Fibroblast of lung (primary cell): ENCODE measurements at regions not wholly inside any gene's neighbourhood (a gene's known extent, or its start where the extent isn't known, plus 50 kb on each side); places are given as distances from the start of the nearest gene placed in this dataset.

ENCODE experiments used
- DNase-seq, 2 donors: peaks; one replicate each; pipeline versions ENCODE4 v3.0.0 to v3.0.0-alpha.2; 2010; ENCODE audit warnings: low read depth in 2 of 2
- H2AFZ ChIP-seq: 2 replicates; pipeline ENCODE4 v1.5.1; 2012; ENCODE audit warnings: low read length, control low read depth, inconsistent platforms
- H3K27ac ChIP-seq: 2 replicates; pipeline ENCODE4 v1.5.1; 2011; ENCODE audit warnings: low read length, control low read depth; ENCODE audit not compliant: insufficient read depth
- H3K27me3 ChIP-seq: 2 replicates; pipeline ENCODE4 v1.5.1; 2011; ENCODE audit warnings: mild to moderate bottlenecking, low read length; ENCODE audit not compliant: control insufficient read depth, insufficient read depth
- H3K36me3 ChIP-seq: 2 replicates; pipeline ENCODE4 v1.5.1; 2011; ENCODE audit warnings: low read length; ENCODE audit not compliant: control insufficient read depth, insufficient read depth
- H3K4me1 ChIP-seq: 2 replicates; pipeline ENCODE4 v1.5.1; 2011; ENCODE audit warnings: low read length; ENCODE audit not compliant: control insufficient read depth, insufficient read depth; ENCODE audit errors: extremely low read depth
- H3K4me2 ChIP-seq: 2 replicates; pipeline ENCODE4 v1.5.1; 2011; ENCODE audit warnings: low read length, control low read depth; ENCODE audit not compliant: insufficient read depth; ENCODE audit errors: extremely low read depth
- H3K4me3 ChIP-seq, 4 experiments: fragments of 200-600 bp in 1 of 4; sonication (generic) in 1 of 4; replicated peaks in 1 of 4; 2 replicates each; pipeline ENCODE4 v1.5.1; 2011 to 2016; ENCODE audit warnings: low read length in 4 of 4, low read depth in 3 of 4, mild to moderate bottlenecking in 3 of 4, control low read depth in 2 of 4, inconsistent platforms in 1 of 4, mixed read lengths in 1 of 4; ENCODE audit not compliant: insufficient read depth in 1 of 4; ENCODE audit errors: control extremely low read depth in 1 of 4
- H3K79me2 ChIP-seq: 2 replicates; pipeline ENCODE4 v1.5.1; 2012; ENCODE audit warnings: mild to moderate bottlenecking, low read length, inconsistent platforms; ENCODE audit not compliant: control insufficient read depth, insufficient read depth
- H3K9ac ChIP-seq: 2 replicates; pipeline ENCODE4 v1.5.1; 2011; ENCODE audit warnings: mild to moderate bottlenecking, low read length, control low read depth; ENCODE audit not compliant: insufficient read depth
- H3K9me3 ChIP-seq: 2 replicates; pipeline ENCODE4 v1.5.1; 2012; ENCODE audit warnings: low read depth, low read length; ENCODE audit not compliant: control insufficient read depth, insufficient read depth
- H4K20me1 ChIP-seq: 2 replicates; pipeline ENCODE4 v1.5.1; 2011; ENCODE audit warnings: low read length; ENCODE audit not compliant: control insufficient read depth, insufficient read depth; ENCODE audit errors: extremely low read depth
- CTCF ChIP-seq, 2 donors: IDR thresholded peaks in 1 of 2; conservative IDR thresholded peaks in 1 of 2; 1 replicate in 1 of 2; 2 replicates in 1 of 2; pipeline ENCODE4 v1.5.1; 2011 to 2012; ENCODE audit warnings: low read length in 2 of 2, control low read depth in 1 of 2, inconsistent platforms in 1 of 2, low read depth in 1 of 2, mild to moderate bottlenecking in 1 of 2
- EZH2 ChIP-seq: IDR thresholded peaks from 2 replicates; pipeline ENCODE4 v1.5.1; 2012; ENCODE audit warnings: low read length, control low read depth, mild to moderate bottlenecking; ENCODE audit errors: missing control alignments

GRCh38 chr2:45192991-45193390, 183.7 kb upstream of the SIX2 start:
- Histone ChIP-seq H3K4me3 (no peak overlapping the region), H3K36me3 (no peaks in the 10 kb centered on the region), H3K27ac (no peak overlapping the region), H3K9ac (no peak overlapping the region), H3K4me1 (peaks cover 2% of the 10 kb centered on the region), H4K20me1 (no peaks in the 10 kb centered on the region), H3K27me3 (peaks cover 5% of the 10 kb centered on the region), H3K9me3 (no peaks in the 10 kb centered on the region), H2AFZ (no peak overlapping the region), H3K4me2 (no peak overlapping the region), H3K79me2 (no peaks in the 10 kb centered on the region)
- no peak for DNase-seq
- TF ChIP-seq EZH2: no peak
- TF ChIP-seq CTCF (conservative IDR thresholded peaks at IDR 0.05 in 1 of 2, IDR thresholded peaks at IDR 0.05 in 1 of 2; ENCODE audit: low read depth in 1 of 2, low read length in 2 of 2): no peak

- Histone ChIP-seq H3K4me1 (peaks cover 2% of the 10 kb centered on the region), H3K4me3 (no peak overlapping the region), H3K27ac (no peak overlapping the region), H3K4me2 (no peak overlapping the region), H3K9ac (no peak overlapping the region), H3K79me2 (no peaks in the 10 kb centered on the region), H3K36me3 (no peaks in the 10 kb centered on the region), H4K20me1 (no peaks in the 10 kb centered on the region), H2AFZ (no peak overlapping the region), H3K9me3 (no peaks in the 10 kb centered on the region), H3K27me3 (peaks cover 8% of the 10 kb centered on the region)
- no peak for TF ChIP-seq EZH2
- TF ChIP-seq CTCF (conservative IDR thresholded peaks at IDR 0.05 in 1 of 2, IDR thresholded peaks at IDR 0.05 in 1 of 2; ENCODE audit: low read depth in 1 of 2, low read length in 2 of 2): no peak
- DNase-seq: no peak
These were observed 183.2 kb upstream of the SIX2 start for GRCh38 chr2:45192481-45192880.

GRCh38 chr2:45191976-45192375, 182.7 kb upstream of the SIX2 start:
- no peak for TF ChIP-seq EZH2
- TF ChIP-seq CTCF (conservative IDR thresholded peaks at IDR 0.05 in 1 of 2, IDR thresholded peaks at IDR 0.05 in 1 of 2; ENCODE audit: low read depth in 1 of 2, low read length in 2 of 2): no peak
- no peaks in the 10 kb centered on the region for H3K36me3 ChIP-seq
- H3K4me3 ChIP-seq: peak overlapping the region in 1 of 4 experiments; percentile 20
- H3K9me3 ChIP-seq: no peaks in the 10 kb centered on the region
- H3K27me3 ChIP-seq: peaks cover 8% of the 10 kb centered on the region
- peaks cover 2% of the 10 kb centered on the region for H3K4me1 ChIP-seq
- no peaks in the 10 kb centered on the region for H3K79me2 ChIP-seq
- H3K4me2 ChIP-seq: no peak overlapping the region
- H3K9ac ChIP-seq: no peak overlapping the region
- peak; percentile 34 to 93 for DNase-seq
- no peak overlapping the region for H3K27ac ChIP-seq
- no peak overlapping the region for H2AFZ ChIP-seq
- no peaks in the 10 kb centered on the region for H4K20me1 ChIP-seq
